ENCODE measurements at regions not wholly inside any gene's neighbourhood (a gene's known extent, or its start where the extent isn't known, plus 50 kb on each side); places are given as distances from the start of the nearest gene placed in this dataset.

DNA sequence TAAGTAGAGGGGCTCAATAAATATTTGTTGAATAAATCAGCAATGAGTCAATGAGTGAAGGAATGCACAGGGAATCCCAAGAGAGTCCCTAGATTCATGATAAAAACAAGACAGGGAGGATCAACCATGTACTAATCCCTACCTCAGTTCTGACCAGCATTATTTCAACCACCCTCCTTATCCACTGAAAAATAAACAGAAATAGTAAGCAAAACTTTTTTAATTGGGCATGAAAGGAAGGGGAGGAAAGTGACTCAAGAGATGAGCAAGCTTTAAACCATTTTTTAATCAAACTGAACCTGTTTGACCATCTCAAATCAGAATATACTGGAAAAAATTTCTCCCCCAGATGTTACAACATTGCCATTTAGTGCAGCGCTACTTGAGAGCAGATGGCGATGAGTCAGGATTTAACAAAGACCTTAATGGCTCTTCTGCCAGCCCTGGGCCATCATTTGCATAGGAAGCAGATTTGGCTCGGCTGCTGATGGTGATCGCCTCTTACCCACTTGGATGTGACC, 194.8 kb upstream of the SLC30A5 start:
- H3K36me3 Mint-ChIP-seq = no peaks in the 10 kb centered on the region
- H3K27me3 Mint-ChIP-seq = no peaks in the 10 kb centered on the region
- no peak overlapping the region for H3K27ac Mint-ChIP-seq
- H3K4me3 Mint-ChIP-seq = no peak overlapping the region
- H3K4me1 Mint-ChIP-seq = no peaks in the 10 kb centered on the region
- DNase-seq (no peak), ATAC-seq (ENCODE audit: low read depth) (no peak)
- POLR2A ChIA-PET = no interaction called here
- H3K9me3 Mint-ChIP-seq = no peaks in the 10 kb centered on the region

- Mint-ChIP-seq H3K4me3 (no peak overlapping the region), H3K36me3 (no peaks in the 10 kb centered on the region), H3K27me3 (no peaks in the 10 kb centered on the region), H3K4me1 (no peaks in the 10 kb centered on the region), H3K27ac (no peak overlapping the region), H3K9me3 (no peaks in the 10 kb centered on the region)
- no peak for ATAC-seq (ENCODE audit: low read depth)
- POLR2A ChIA-PET = no interaction called here
- DNase-seq = no peak
Measured at GRCh38 chr5:68911840-68912690, 181.7 kb upstream of the SLC30A5 start.

DNA sequence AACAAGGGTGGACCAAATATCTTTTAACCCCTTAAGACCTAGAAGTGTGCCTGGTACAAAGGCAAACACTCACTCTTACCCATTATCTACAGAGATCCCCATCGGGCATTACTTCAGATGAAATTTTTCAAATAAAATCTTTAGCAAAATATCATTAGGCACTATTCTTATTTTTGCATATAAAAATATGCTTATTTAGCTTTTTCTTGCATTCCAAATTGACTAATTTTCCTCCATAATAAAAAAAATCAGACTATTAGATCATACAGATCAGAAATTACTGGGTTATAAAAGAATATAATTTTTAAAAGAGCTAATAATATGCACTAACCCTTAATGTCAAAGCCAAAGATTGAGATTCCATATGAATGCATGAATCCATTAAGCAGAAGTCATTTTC, 178.7 kb upstream of the SLC30A5 start:
- Mint-ChIP-seq H3K27ac (no peak overlapping the region), H3K36me3 (no peaks in the 10 kb centered on the region), H3K9me3 (peaks cover 5% of the 10 kb centered on the region), H3K4me3 (no peak overlapping the region), H3K4me1 (no peaks in the 10 kb centered on the region), H3K27me3 (no peaks in the 10 kb centered on the region)
- no peak for DNase-seq
- POLR2A ChIA-PET = no interaction called here
- no peak for ATAC-seq (ENCODE audit: low read depth)

- POLR2A ChIA-PET = no interaction called here
- peaks cover 7% of the 10 kb centered on the region for H3K9me3 Mint-ChIP-seq
- no peaks in the 10 kb centered on the region for H3K27me3 Mint-ChIP-seq
- ATAC-seq (ENCODE audit: low read depth) (no peak), DNase-seq (no peak)
- no peak overlapping the region for H3K27ac Mint-ChIP-seq
- no peaks in the 10 kb centered on the region for H3K36me3 Mint-ChIP-seq
- H3K4me3 Mint-ChIP-seq = no peak overlapping the region
- H3K4me1 Mint-ChIP-seq = no peaks in the 10 kb centered on the region
Measured at GRCh38 chr5:68918306-68918705, 175.5 kb upstream of the SLC30A5 start.

DNA sequence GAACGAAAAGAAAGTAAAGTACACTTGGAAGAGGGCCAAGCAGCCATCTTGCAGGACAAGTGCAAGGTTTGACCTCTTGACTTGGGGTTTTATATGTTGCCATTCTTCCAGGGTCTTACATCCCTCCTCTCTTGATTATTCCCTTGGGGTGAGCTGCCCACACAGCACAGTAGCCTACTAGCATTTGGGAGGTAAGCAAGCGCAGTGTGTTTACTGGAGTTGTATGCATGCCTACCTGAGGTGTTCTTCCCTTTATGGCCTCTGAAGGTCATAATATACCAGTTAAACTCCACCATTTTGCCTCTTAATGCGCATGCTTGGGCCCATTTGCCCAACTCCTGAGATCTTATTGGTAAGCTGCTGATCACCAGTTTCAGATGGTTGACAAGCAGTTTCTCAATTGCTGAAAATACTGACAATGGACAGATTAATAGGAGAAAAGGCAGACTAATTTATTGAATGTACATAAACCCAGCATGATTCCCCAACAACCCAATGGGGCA, 173.8 kb upstream of the SLC30A5 start:
- Mint-ChIP-seq H3K4me1 (no peaks in the 10 kb centered on the region), H3K27ac (no peak overlapping the region), H3K4me3 (no peak overlapping the region), H3K9me3 (peaks cover 7% of the 10 kb centered on the region), H3K27me3 (no peaks in the 10 kb centered on the region), H3K36me3 (no peaks in the 10 kb centered on the region)
- POLR2A ChIA-PET = no interaction called here
- DNase-seq = no peak
- no peak for ATAC-seq (ENCODE audit: low read depth)

- Mint-ChIP-seq H3K9me3 (peaks cover 7% of the 10 kb centered on the region), H3K36me3 (no peaks in the 10 kb centered on the region), H3K27ac (no peak overlapping the region), H3K27me3 (no peaks in the 10 kb centered on the region), H3K4me3 (no peak overlapping the region), H3K4me1 (no peaks in the 10 kb centered on the region)
- DNase-seq = no peak
- POLR2A ChIA-PET = no interaction called here
- ATAC-seq (ENCODE audit: low read depth) = no peak
Measured at GRCh38 chr5:68920888-68921287, 172.9 kb upstream of the SLC30A5 start.

- no peak for ATAC-seq (ENCODE audit: low read depth)
Measured at GRCh38 chr5:68922172-68922987, 171.4 kb upstream of the SLC30A5 start.

DNA sequence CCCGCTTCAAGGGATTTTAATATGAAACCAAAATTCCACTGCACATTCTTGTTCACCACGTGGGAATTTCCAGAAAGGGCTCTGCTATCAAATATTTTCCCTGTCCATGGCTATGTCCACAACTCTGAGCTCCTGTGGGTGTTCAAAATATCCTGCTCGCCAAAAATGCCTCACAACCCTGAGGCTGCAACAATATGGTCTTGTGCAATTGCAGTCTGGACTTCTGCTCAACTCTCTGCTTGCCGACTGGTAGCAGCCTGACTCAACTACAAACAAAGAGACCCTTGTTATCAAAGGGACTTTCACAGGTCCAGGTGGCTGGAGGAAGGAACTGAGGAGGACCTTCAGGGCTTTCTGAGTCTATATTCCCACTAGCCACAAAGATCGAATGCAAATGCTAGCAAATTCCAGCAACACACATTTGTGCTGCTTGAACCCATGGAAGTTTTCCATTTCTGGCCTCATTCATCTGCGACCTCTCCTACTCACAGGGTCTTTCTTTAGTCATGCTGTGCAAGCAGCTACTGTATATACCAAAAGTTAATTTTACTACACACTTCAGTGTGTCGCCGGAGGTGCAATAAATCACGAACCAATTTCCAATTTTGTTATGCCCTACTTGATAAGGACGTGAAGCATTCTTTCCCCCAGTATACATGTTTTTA, 169.2 kb upstream of the SLC30A5 start:
- ATAC-seq (ENCODE audit: low read depth) (no peak), DNase-seq (no peak)
- H3K4me1 Mint-ChIP-seq = no peaks in the 10 kb centered on the region
- peaks cover 3% of the 10 kb centered on the region for H3K9me3 Mint-ChIP-seq
- H3K27ac Mint-ChIP-seq = no peak overlapping the region
- no peaks in the 10 kb centered on the region for H3K36me3 Mint-ChIP-seq
- no peaks in the 10 kb centered on the region for H3K27me3 Mint-ChIP-seq
- no peak overlapping the region for H3K4me3 Mint-ChIP-seq
- POLR2A ChIA-PET = no interaction called here

More at GRCh38 chr5:68922172-68922987, 171.4 kb upstream of the SLC30A5 start:
- DNase-seq = no peak
- Mint-ChIP-seq H3K4me3 (no peak overlapping the region), H3K27ac (no peak overlapping the region), H3K36me3 (no peaks in the 10 kb centered on the region), H3K27me3 (no peaks in the 10 kb centered on the region), H3K4me1 (no peaks in the 10 kb centered on the region), H3K9me3 (peaks cover 7% of the 10 kb centered on the region)
- POLR2A ChIA-PET = no interaction called here

- H3K36me3 Mint-ChIP-seq = no peaks in the 10 kb centered on the region
- no peak overlapping the region for H3K4me3 Mint-ChIP-seq
- no peak for ATAC-seq (ENCODE audit: low read depth)
- H3K27me3 Mint-ChIP-seq = no peaks in the 10 kb centered on the region
- no peaks in the 10 kb centered on the region for H3K4me1 Mint-ChIP-seq
- H3K9me3 Mint-ChIP-seq = peaks cover 16% of the 10 kb centered on the region
- no peak overlapping the region for H3K27ac Mint-ChIP-seq
- DNase-seq = no peak
- POLR2A ChIA-PET = no interaction called here
Measured at GRCh38 chr5:68928617-68929302, 165.1 kb upstream of the SLC30A5 start.

DNA sequence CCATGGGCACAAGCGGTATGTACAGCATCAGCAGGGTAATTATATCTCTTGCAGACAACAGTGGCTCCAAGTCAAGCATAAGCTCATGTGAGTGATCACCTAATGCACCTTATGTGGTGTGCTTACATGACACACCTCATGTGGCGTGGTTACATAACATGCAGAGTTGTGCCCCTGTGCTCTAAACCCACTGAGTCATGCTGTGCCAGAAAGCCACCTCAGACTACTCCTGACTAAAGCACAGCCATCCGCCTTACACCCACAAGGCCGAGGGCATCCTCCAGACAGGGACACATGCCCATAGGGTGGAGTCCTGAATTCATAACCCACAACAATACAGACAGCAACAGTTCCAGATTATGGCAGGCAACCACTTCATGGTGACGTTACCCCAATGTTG, 163.7 kb upstream of the SLC30A5 start:
- H3K9me3 Mint-ChIP-seq = peaks cover 20% of the 10 kb centered on the region
- H3K27ac Mint-ChIP-seq = no peak overlapping the region
- H3K36me3 Mint-ChIP-seq = no peaks in the 10 kb centered on the region
- no peak for ATAC-seq (ENCODE audit: low read depth)
- no peaks in the 10 kb centered on the region for H3K4me1 Mint-ChIP-seq
- POLR2A ChIA-PET = no interaction called here
- H3K4me3 Mint-ChIP-seq = no peak overlapping the region
- no peak for DNase-seq
- H3K27me3 Mint-ChIP-seq = no peaks in the 10 kb centered on the region

- Mint-ChIP-seq H3K9me3 (peaks cover 23% of the 10 kb centered on the region), H3K4me3 (no peak overlapping the region), H3K27me3 (peaks cover 2% of the 10 kb centered on the region), H3K27ac (no peak overlapping the region), H3K4me1 (no peaks in the 10 kb centered on the region), H3K36me3 (no peaks in the 10 kb centered on the region)
- POLR2A ChIA-PET = no interaction called here
- no peak for ATAC-seq (ENCODE audit: low read depth)
- no peak for DNase-seq
Measured at GRCh38 chr5:68932830-68933434, 160.9 kb upstream of the SLC30A5 start.

DNA sequence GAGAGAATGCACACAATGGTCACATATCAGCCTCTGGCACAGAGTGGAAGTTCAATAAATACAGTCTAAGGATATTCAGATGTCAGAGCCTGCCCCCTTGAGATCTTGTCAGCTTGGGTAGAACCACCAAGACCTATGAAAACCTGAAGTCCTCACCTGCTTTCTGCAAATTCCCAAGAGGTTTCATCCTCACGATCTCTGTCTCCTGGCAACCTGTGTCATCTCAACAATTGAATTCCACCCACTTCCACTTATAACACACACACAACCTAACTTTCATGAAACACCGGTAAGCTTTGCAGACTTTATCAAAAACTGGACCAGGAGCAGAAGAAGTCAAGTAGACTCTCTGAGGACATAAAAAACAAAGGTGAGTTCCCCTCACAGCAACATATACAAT, 151.6 kb upstream of the SLC30A5 start:
- H3K4me1 Mint-ChIP-seq = no peaks in the 10 kb centered on the region
- POLR2A ChIA-PET = no interaction called here
- no peak for ATAC-seq (ENCODE audit: low read depth)
- H3K36me3 Mint-ChIP-seq = no peaks in the 10 kb centered on the region
- no peak overlapping the region for H3K27ac Mint-ChIP-seq
- peaks cover 14% of the 10 kb centered on the region for H3K9me3 Mint-ChIP-seq
- peaks cover 5% of the 10 kb centered on the region for H3K27me3 Mint-ChIP-seq
- no peak for DNase-seq
- H3K4me3 Mint-ChIP-seq = no peak overlapping the region

- POLR2A ChIA-PET = no interaction called here
- Mint-ChIP-seq H3K36me3 (no peaks in the 10 kb centered on the region), H3K4me1 (no peaks in the 10 kb centered on the region), H3K4me3 (no peak overlapping the region), H3K27me3 (peaks cover 7% of the 10 kb centered on the region), H3K9me3 (peaks cover 6% of the 10 kb centered on the region), H3K27ac (no peak overlapping the region)
- ATAC-seq (ENCODE audit: low read depth) (no peak), DNase-seq (no peak)
Measured at GRCh38 chr5:68946728-68947127, 147.1 kb upstream of the SLC30A5 start.

Measured in activated naive CD8-positive, alpha-beta T cell treated with anti-CD3 and anti-CD28 coated beads, Interleukin-2, amount 10 ng/mL, durations not matched to agents 7 days and 5 days (primary cell).